ENCODE measurements at regions not wholly inside any gene's neighbourhood (a gene's known extent, or its start where the extent isn't known, plus 50 kb on each side); places are given as distances from the start of the nearest gene placed in this dataset.

DNA sequence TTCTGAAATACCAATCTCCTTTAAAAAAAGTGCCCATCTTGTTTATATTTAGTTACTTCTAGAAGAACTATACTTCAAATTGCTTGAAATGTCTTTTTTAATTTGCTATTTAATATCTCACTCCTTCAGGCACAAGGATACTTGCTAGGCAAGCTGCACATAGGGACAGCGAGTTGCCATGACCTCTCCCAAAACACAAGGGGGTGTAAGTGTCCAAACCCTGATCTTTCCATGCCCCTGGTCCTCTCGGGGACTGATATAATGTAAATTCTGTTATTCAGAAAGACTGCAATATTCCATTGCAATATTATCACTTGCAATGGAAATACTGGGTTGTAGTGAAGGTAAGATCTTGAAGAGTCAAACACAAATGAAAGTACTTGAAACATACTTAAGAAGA, 480.4 kb downstream of the CETN3 start:
- no peak for TF ChIP-seq SUZ12 (IDR thresholded peaks at IDR 0.05; ENCODE audit: extremely low read depth, insufficient read depth, insufficient read length)
- TF ChIP-seq ZNF274 (IDR thresholded peaks at IDR 0.05; ENCODE audit: low read depth, low read length) = no peak
- no peak for TF ChIP-seq YY1 (IDR thresholded peaks at IDR 0.05; ENCODE audit: insufficient read depth, insufficient read length)

Measured in NT2/D1 (cell line).